Fibroblast of lung (primary cell): ENCODE measurements at regions not wholly inside any gene's neighbourhood (a gene's known extent, or its start where the extent isn't known, plus 50 kb on each side); places are given as distances from the start of the nearest gene placed in this dataset.

Experiments
- DNase-seq, 2 donors: peaks; one replicate each; pipeline versions ENCODE4 v3.0.0 to v3.0.0-alpha.2; 2010; ENCODE audit warnings: low read depth in 2 of 2
- H2AFZ ChIP-seq: 2 replicates; pipeline ENCODE4 v1.5.1; 2012; ENCODE audit warnings: low read length, control low read depth, inconsistent platforms
- H3K27ac ChIP-seq: 2 replicates; pipeline ENCODE4 v1.5.1; 2011; ENCODE audit warnings: low read length, control low read depth; ENCODE audit not compliant: insufficient read depth
- H3K27me3 ChIP-seq: 2 replicates; pipeline ENCODE4 v1.5.1; 2011; ENCODE audit warnings: mild to moderate bottlenecking, low read length; ENCODE audit not compliant: control insufficient read depth, insufficient read depth
- H3K36me3 ChIP-seq: 2 replicates; pipeline ENCODE4 v1.5.1; 2011; ENCODE audit warnings: low read length; ENCODE audit not compliant: control insufficient read depth, insufficient read depth
- H3K4me1 ChIP-seq: 2 replicates; pipeline ENCODE4 v1.5.1; 2011; ENCODE audit warnings: low read length; ENCODE audit not compliant: control insufficient read depth, insufficient read depth; ENCODE audit errors: extremely low read depth
- H3K4me2 ChIP-seq: 2 replicates; pipeline ENCODE4 v1.5.1; 2011; ENCODE audit warnings: low read length, control low read depth; ENCODE audit not compliant: insufficient read depth; ENCODE audit errors: extremely low read depth
- H3K4me3 ChIP-seq, 4 experiments: fragments of 200-600 bp in 1 of 4; sonication (generic) in 1 of 4; replicated peaks in 1 of 4; 2 replicates each; pipeline ENCODE4 v1.5.1; 2011 to 2016; ENCODE audit warnings: low read length in 4 of 4, low read depth in 3 of 4, mild to moderate bottlenecking in 3 of 4, control low read depth in 2 of 4, inconsistent platforms in 1 of 4, mixed read lengths in 1 of 4; ENCODE audit not compliant: insufficient read depth in 1 of 4; ENCODE audit errors: control extremely low read depth in 1 of 4
- H3K79me2 ChIP-seq: 2 replicates; pipeline ENCODE4 v1.5.1; 2012; ENCODE audit warnings: mild to moderate bottlenecking, low read length, inconsistent platforms; ENCODE audit not compliant: control insufficient read depth, insufficient read depth
- H3K9ac ChIP-seq: 2 replicates; pipeline ENCODE4 v1.5.1; 2011; ENCODE audit warnings: mild to moderate bottlenecking, low read length, control low read depth; ENCODE audit not compliant: insufficient read depth
- H3K9me3 ChIP-seq: 2 replicates; pipeline ENCODE4 v1.5.1; 2012; ENCODE audit warnings: low read depth, low read length; ENCODE audit not compliant: control insufficient read depth, insufficient read depth
- H4K20me1 ChIP-seq: 2 replicates; pipeline ENCODE4 v1.5.1; 2011; ENCODE audit warnings: low read length; ENCODE audit not compliant: control insufficient read depth, insufficient read depth; ENCODE audit errors: extremely low read depth
- CTCF ChIP-seq, 2 donors: IDR thresholded peaks in 1 of 2; conservative IDR thresholded peaks in 1 of 2; 1 replicate in 1 of 2; 2 replicates in 1 of 2; pipeline ENCODE4 v1.5.1; 2011 to 2012; ENCODE audit warnings: low read length in 2 of 2, control low read depth in 1 of 2, inconsistent platforms in 1 of 2, low read depth in 1 of 2, mild to moderate bottlenecking in 1 of 2
- EZH2 ChIP-seq: IDR thresholded peaks from 2 replicates; pipeline ENCODE4 v1.5.1; 2012; ENCODE audit warnings: low read length, control low read depth, mild to moderate bottlenecking; ENCODE audit errors: missing control alignments

GRCh38 chr2:60657673-60658072, 98.4 kb upstream of the PAPOLG start:
- no peaks in the 10 kb centered on the region for H3K9me3 ChIP-seq
- H3K4me2 ChIP-seq: no peak overlapping the region
- no peak overlapping the region for H2AFZ ChIP-seq
- H3K36me3 ChIP-seq: no peaks in the 10 kb centered on the region
- no peak overlapping the region for H3K9ac ChIP-seq
- DNase-seq: no peak
- no peak overlapping the region for H3K4me3 ChIP-seq
- no peak for TF ChIP-seq CTCF (conservative IDR thresholded peaks at IDR 0.05 in 1 of 2, IDR thresholded peaks at IDR 0.05 in 1 of 2; ENCODE audit: low read depth in 1 of 2, low read length in 2 of 2)
- no peak for TF ChIP-seq EZH2
- H4K20me1 ChIP-seq: no peaks in the 10 kb centered on the region
- H3K27me3 ChIP-seq: no peaks in the 10 kb centered on the region
- no peak overlapping the region for H3K27ac ChIP-seq
- H3K4me1 ChIP-seq: no peaks in the 10 kb centered on the region
- no peaks in the 10 kb centered on the region for H3K79me2 ChIP-seq

- DNase-seq: no peak
- TF ChIP-seq EZH2 (no peak), CTCF (conservative IDR thresholded peaks at IDR 0.05 in 1 of 2, IDR thresholded peaks at IDR 0.05 in 1 of 2; ENCODE audit: low read depth in 1 of 2, low read length in 2 of 2) (no peak)
- no peaks in the 10 kb centered on the region for H3K36me3 ChIP-seq
- H4K20me1 ChIP-seq: no peaks in the 10 kb centered on the region
- no peaks in the 10 kb centered on the region for H3K4me1 ChIP-seq
- H3K27ac ChIP-seq: no peak overlapping the region
- no peaks in the 10 kb centered on the region for H3K79me2 ChIP-seq
- H3K4me2 ChIP-seq: no peak overlapping the region
- no peak overlapping the region for H2AFZ ChIP-seq
- H3K27me3 ChIP-seq: no peaks in the 10 kb centered on the region
- no peak overlapping the region for H3K9ac ChIP-seq
- H3K4me3 ChIP-seq: no peak overlapping the region
- no peaks in the 10 kb centered on the region for H3K9me3 ChIP-seq
Measured at GRCh38 chr2:60659026-60659425, 97.0 kb upstream of the PAPOLG start.

GRCh38 chr2:60661073-60661738, 94.9 kb upstream of the PAPOLG start:
- DNase-seq: no peak
- no peaks in the 10 kb centered on the region for H3K79me2 ChIP-seq
- H3K4me3 ChIP-seq: no peak overlapping the region
- H3K9me3 ChIP-seq: no peaks in the 10 kb centered on the region
- no peak overlapping the region for H3K27ac ChIP-seq
- H4K20me1 ChIP-seq: no peaks in the 10 kb centered on the region
- no peak for TF ChIP-seq EZH2
- no peak for TF ChIP-seq CTCF (conservative IDR thresholded peaks at IDR 0.05 in 1 of 2, IDR thresholded peaks at IDR 0.05 in 1 of 2; ENCODE audit: low read depth in 1 of 2, low read length in 2 of 2)
- H3K9ac ChIP-seq: no peak overlapping the region
- no peaks in the 10 kb centered on the region for H3K4me1 ChIP-seq
- no peaks in the 10 kb centered on the region for H3K27me3 ChIP-seq
- no peaks in the 10 kb centered on the region for H3K36me3 ChIP-seq
- H3K4me2 ChIP-seq: no peak overlapping the region
- no peak overlapping the region for H2AFZ ChIP-seq
